ENCODE measurements at regions not wholly inside any gene's neighbourhood (a gene's known extent, or its start where the extent isn't known, plus 50 kb on each side); places are given as distances from the start of the nearest gene placed in this dataset.

DNA sequence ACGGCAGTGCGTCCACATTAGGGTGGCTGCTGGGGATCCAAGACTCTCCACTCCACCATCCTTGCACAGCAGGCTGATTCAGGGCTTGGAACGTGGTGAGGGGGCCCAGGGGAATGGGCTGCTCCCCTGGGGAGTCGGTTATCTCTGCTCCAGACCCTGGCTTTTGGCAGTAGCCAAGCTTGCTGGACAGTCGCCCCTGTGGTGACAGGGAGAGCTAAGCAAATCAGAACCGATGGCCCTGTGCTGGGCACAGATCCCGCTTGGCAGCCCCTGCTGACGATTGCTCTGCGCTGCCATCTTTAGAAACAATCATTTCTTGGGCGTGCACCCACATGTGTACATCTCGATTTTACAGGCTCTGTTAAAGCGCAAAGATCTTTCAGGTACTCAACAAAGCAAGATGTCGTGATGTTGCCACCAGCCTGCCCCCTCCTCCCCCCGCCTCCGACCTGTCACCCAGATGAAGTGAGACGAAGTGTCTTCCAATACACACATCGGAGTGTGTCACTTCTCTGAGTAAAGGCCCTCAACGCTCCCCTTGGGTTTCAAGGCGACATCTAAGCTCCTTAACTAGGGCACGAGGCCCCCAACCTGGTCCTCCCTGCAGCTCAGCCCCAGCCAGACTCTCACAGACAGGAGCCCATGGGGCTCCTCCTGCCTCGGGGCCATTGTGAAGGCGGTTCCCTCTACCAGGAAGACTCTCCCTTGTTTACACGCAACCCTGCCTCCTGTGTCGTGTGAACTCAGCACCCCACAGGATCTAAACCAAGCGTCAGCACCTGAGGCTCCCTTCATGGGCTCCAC is 55.6 kb downstream of the PITPNM2 start:
- peaks cover 4 to 20% (median 14%) of the 10 kb centered on the region in 4 experiments for H3K4me1 ChIP-seq (ENCODE audit: control extremely low read depth in 1 of 4, control insufficient read depth in 4 of 4, insufficient read depth in 4 of 4, low read length in 3 of 4)
- no peak for DNase-seq
- POLR2A ChIA-PET, result no interaction called here
- no peaks in the 10 kb centered on the region for H3K27me3 ChIP-seq (replicated peaks in 2 of 5; ENCODE audit: control insufficient read depth in 4 of 5, insufficient read depth in 5 of 5, low read length in 4 of 5)
- no peaks in the 10 kb centered on the region for H3K36me3 ChIP-seq (ENCODE audit: control insufficient read depth in 4 of 4, insufficient read depth in 4 of 4, low read length in 3 of 4)
- CTCF ChIA-PET, result interaction anchor here (1.0 to 1.8 kb wide), 4 partner anchors 8 to 52 kb away, joined by 3 to 4 read pairs (median 3); no protein-coding TSS in a partner anchor
- H3K27ac ChIP-seq (ENCODE audit: insufficient read depth in 1 of 2, low read depth in 1 of 2, low read length in 2 of 2, poor library complexity in 1 of 2, severe bottlenecking in 2 of 2), result no peak overlapping the region
- H3K9me3 ChIP-seq (ENCODE audit: control extremely low read depth in 1 of 5, control insufficient read depth in 4 of 5, insufficient read depth in 2 of 5, low read depth in 1 of 5, low read length in 4 of 5), result no peaks in the 10 kb centered on the region
- no peak overlapping the region for H3K4me3 ChIP-seq (ENCODE audit: control insufficient read depth in 1 of 7, extremely low read depth in 1 of 7, insufficient read depth in 4 of 7, low read depth in 2 of 7, low read length in 6 of 7)
- WGBS (ENCODE audit: insufficient coverage), result 95% methylated on average over 24 of the region's 25 CpGs

- Histone ChIP-seq H3K27me3 (replicated peaks in 2 of 5; ENCODE audit: control insufficient read depth in 4 of 5, insufficient read depth in 5 of 5, low read length in 4 of 5) (no peaks in the 10 kb centered on the region), H3K9me3 (ENCODE audit: control extremely low read depth in 1 of 5, control insufficient read depth in 4 of 5, insufficient read depth in 2 of 5, low read depth in 1 of 5, low read length in 4 of 5) (no peaks in the 10 kb centered on the region), H3K27ac (ENCODE audit: insufficient read depth in 1 of 2, low read depth in 1 of 2, low read length in 2 of 2, poor library complexity in 1 of 2, severe bottlenecking in 2 of 2) (no peak overlapping the region), H3K4me3 (ENCODE audit: control insufficient read depth in 1 of 7, extremely low read depth in 1 of 7, insufficient read depth in 4 of 7, low read depth in 2 of 7, low read length in 6 of 7) (no peak overlapping the region), H3K36me3 (ENCODE audit: control insufficient read depth in 4 of 4, insufficient read depth in 4 of 4, low read length in 3 of 4) (no peaks in the 10 kb centered on the region), H3K4me1 (ENCODE audit: control extremely low read depth in 1 of 4, control insufficient read depth in 4 of 4, insufficient read depth in 4 of 4, low read length in 3 of 4) (peaks cover 5 to 28% (median 19%) of the 10 kb centered on the region in 4 experiments)
- no peak for DNase-seq
- 93% methylated on average over 14 of the region's 18 CpGs for WGBS (ENCODE audit: insufficient coverage)
- CTCF ChIA-PET, result interaction anchor here (1.3 to 1.8 kb wide), 3 partner anchors 8 to 62 kb away, joined by 3 to 4 read pairs (median 3); no protein-coding TSS in a partner anchor
- POLR2A ChIA-PET, result no interaction called here
Measured at GRCh38 chr12:123094349-123095077, 56.4 kb downstream of the PITPNM2 start.

DNA sequence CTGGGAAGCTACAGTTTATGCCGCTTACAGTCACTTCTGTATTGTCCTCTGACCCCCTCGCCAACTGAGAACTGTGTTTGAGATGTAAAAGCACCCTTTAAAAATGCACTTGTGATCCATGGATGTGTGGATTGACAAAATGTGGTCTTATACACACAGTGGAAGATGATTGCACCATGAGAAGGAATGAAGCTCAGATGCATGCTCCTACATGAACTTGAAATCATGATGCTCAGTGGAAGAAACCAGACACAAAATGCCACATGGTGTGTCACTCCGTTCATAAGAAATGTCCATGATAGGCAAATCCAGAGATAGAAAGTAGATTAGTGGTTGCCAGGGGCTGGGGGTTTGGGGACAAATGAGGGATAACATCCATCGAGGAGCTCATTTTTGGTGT is 58.0 kb downstream of the PITPNM2 start:
- no peaks in the 10 kb centered on the region for H3K36me3 ChIP-seq (ENCODE audit: control insufficient read depth in 4 of 4, insufficient read depth in 4 of 4, low read length in 3 of 4)
- H3K9me3 ChIP-seq (ENCODE audit: control extremely low read depth in 1 of 5, control insufficient read depth in 4 of 5, insufficient read depth in 2 of 5, low read depth in 1 of 5, low read length in 4 of 5), result no peaks in the 10 kb centered on the region
- ChIA-PET CTCF (interaction anchor here (1.2 to 1.3 kb wide), 2 partner anchors 10 to 64 kb away, joined by 3 read pairs; no protein-coding TSS in a partner anchor), POLR2A (interaction anchor here (0.6 kb wide), 1 partner anchor 27 kb away, joined by 4 read pairs; no protein-coding TSS in a partner anchor)
- no peaks in the 10 kb centered on the region for H3K27me3 ChIP-seq (replicated peaks in 2 of 5; ENCODE audit: control insufficient read depth in 4 of 5, insufficient read depth in 5 of 5, low read length in 4 of 5)
- H3K27ac ChIP-seq (ENCODE audit: insufficient read depth in 1 of 2, low read depth in 1 of 2, low read length in 2 of 2, poor library complexity in 1 of 2, severe bottlenecking in 2 of 2), result no peak overlapping the region
- 97% methylated on average over 3 of the region's 4 CpGs for WGBS (ENCODE audit: insufficient coverage)
- no peak overlapping the region for H3K4me3 ChIP-seq (ENCODE audit: control insufficient read depth in 1 of 7, extremely low read depth in 1 of 7, insufficient read depth in 4 of 7, low read depth in 2 of 7, low read length in 6 of 7)
- DNase-seq, result no peak
- H3K4me1 ChIP-seq (ENCODE audit: control extremely low read depth in 1 of 4, control insufficient read depth in 4 of 4, insufficient read depth in 4 of 4, low read length in 3 of 4), result peaks cover 10 to 40% (median 29%) of the 10 kb centered on the region in 4 experiments

- 67% methylated on average over 7 of the region's 8 CpGs for WGBS (ENCODE audit: insufficient coverage)
- H3K4me3 ChIP-seq (ENCODE audit: control insufficient read depth in 1 of 7, extremely low read depth in 1 of 7, insufficient read depth in 4 of 7, low read depth in 2 of 7, low read length in 6 of 7), result peak overlapping the region in 1 of 7 experiments; percentile 18
- H3K27ac ChIP-seq (ENCODE audit: insufficient read depth in 1 of 2, low read depth in 1 of 2, low read length in 2 of 2, poor library complexity in 1 of 2, severe bottlenecking in 2 of 2), result peak overlapping the region in 1 of 2 experiments; percentile 30
- no peaks in the 10 kb centered on the region for H3K36me3 ChIP-seq (ENCODE audit: control insufficient read depth in 4 of 4, insufficient read depth in 4 of 4, low read length in 3 of 4)
- ChIA-PET POLR2A (no interaction called here), CTCF (interaction anchor here (0.6 to 1.9 kb wide), 3 partner anchors 10 to 48 kb away, joined by 3 to 6 read pairs (median 4); no protein-coding TSS in a partner anchor)
- peak in 2 of 3 donors; percentile 47 to 59 for DNase-seq
- no peaks in the 10 kb centered on the region for H3K27me3 ChIP-seq (replicated peaks in 2 of 5; ENCODE audit: control insufficient read depth in 4 of 5, insufficient read depth in 5 of 5, low read length in 4 of 5)
- H3K9me3 ChIP-seq (ENCODE audit: control extremely low read depth in 1 of 5, control insufficient read depth in 4 of 5, insufficient read depth in 2 of 5, low read depth in 1 of 5, low read length in 4 of 5), result no peaks in the 10 kb centered on the region
- peaks cover 10 to 40% (median 31%) of the 10 kb centered on the region in 4 experiments for H3K4me1 ChIP-seq (ENCODE audit: control extremely low read depth in 1 of 4, control insufficient read depth in 4 of 4, insufficient read depth in 4 of 4, low read length in 3 of 4)
Measured at GRCh38 chr12:123091230-123092150, 59.4 kb downstream of the PITPNM2 start.

GRCh38 chr12:123089631-123090353 is 61.1 kb downstream of the PITPNM2 start:
- WGBS (ENCODE audit: insufficient coverage), result 100% methylated on average over 1 of the region's 2 CpGs

GRCh38 chr12:123089140-123089539 is 61.8 kb downstream of the PITPNM2 start:
- Histone ChIP-seq H3K9me3 (ENCODE audit: control extremely low read depth in 1 of 5, control insufficient read depth in 4 of 5, insufficient read depth in 2 of 5, low read depth in 1 of 5, low read length in 4 of 5) (no peaks in the 10 kb centered on the region), H3K4me3 (ENCODE audit: control insufficient read depth in 1 of 7, extremely low read depth in 1 of 7, insufficient read depth in 4 of 7, low read depth in 2 of 7, low read length in 6 of 7) (peak overlapping the region in 1 of 7 experiments; percentile 2), H3K36me3 (ENCODE audit: control insufficient read depth in 4 of 4, insufficient read depth in 4 of 4, low read length in 3 of 4) (no peaks in the 10 kb centered on the region), H3K27me3 (replicated peaks in 2 of 5; ENCODE audit: control insufficient read depth in 4 of 5, insufficient read depth in 5 of 5, low read length in 4 of 5) (no peaks in the 10 kb centered on the region), H3K27ac (ENCODE audit: insufficient read depth in 1 of 2, low read depth in 1 of 2, low read length in 2 of 2, poor library complexity in 1 of 2, severe bottlenecking in 2 of 2) (peak overlapping the region in 1 of 2 experiments; percentile 37), H3K4me1 (ENCODE audit: control extremely low read depth in 1 of 4, control insufficient read depth in 4 of 4, insufficient read depth in 4 of 4, low read length in 3 of 4) (peaks cover 10 to 62% (median 50%) of the 10 kb centered on the region in 4 experiments)
- ChIA-PET CTCF (interaction anchor here (0.9 to 2.3 kb wide), 8 partner anchors 11 to 54 kb away, joined by 3 to 14 read pairs (median 4); no protein-coding TSS in a partner anchor), POLR2A (no interaction called here)
- 53% methylated on average over 6 of the region's 6 CpGs for WGBS (ENCODE audit: insufficient coverage)
- peak; percentile 31 to 83 (median 75) for DNase-seq

More at GRCh38 chr12:123089631-123090353, 61.1 kb downstream of the PITPNM2 start:
- H3K27ac ChIP-seq (ENCODE audit: insufficient read depth in 1 of 2, low read depth in 1 of 2, low read length in 2 of 2, poor library complexity in 1 of 2, severe bottlenecking in 2 of 2), result no peak overlapping the region
- ChIA-PET CTCF (interaction anchor here (0.9 to 2.3 kb wide), 8 partner anchors 10 to 54 kb away, joined by 3 to 14 read pairs (median 4); no protein-coding TSS in a partner anchor), POLR2A (no interaction called here)
- no peaks in the 10 kb centered on the region for H3K27me3 ChIP-seq (replicated peaks in 2 of 5; ENCODE audit: control insufficient read depth in 4 of 5, insufficient read depth in 5 of 5, low read length in 4 of 5)
- H3K36me3 ChIP-seq (ENCODE audit: control insufficient read depth in 4 of 4, insufficient read depth in 4 of 4, low read length in 3 of 4), result no peaks in the 10 kb centered on the region
- peak; percentile 38 to 84 (median 75) for DNase-seq
- H3K4me1 ChIP-seq (ENCODE audit: control extremely low read depth in 1 of 4, control insufficient read depth in 4 of 4, insufficient read depth in 4 of 4, low read length in 3 of 4), result peaks cover 10 to 55% (median 45%) of the 10 kb centered on the region in 4 experiments
- H3K9me3 ChIP-seq (ENCODE audit: control extremely low read depth in 1 of 5, control insufficient read depth in 4 of 5, insufficient read depth in 2 of 5, low read depth in 1 of 5, low read length in 4 of 5), result no peaks in the 10 kb centered on the region
- no peak overlapping the region for H3K4me3 ChIP-seq (ENCODE audit: control insufficient read depth in 1 of 7, extremely low read depth in 1 of 7, insufficient read depth in 4 of 7, low read depth in 2 of 7, low read length in 6 of 7)
